NB4 (cell line): ENCODE measurements at regions not wholly inside any gene's neighbourhood (a gene's known extent, or its start where the extent isn't known, plus 50 kb on each side); places are given as distances from the start of the nearest gene placed in this dataset.

Source experiments
- DNase-seq: peaks from one replicate; pipeline ENCODE4 v3.0.0; 2010; ENCODE audit warnings: low read depth
- H3K4me3 ChIP-seq: one replicate; pipeline ENCODE4 v1.5.1; 2011; ENCODE audit warnings: mild to moderate bottlenecking, low read depth, low read length, moderate library complexity
- MYC ChIP-seq: IDR thresholded peaks from 2 replicates; pipeline ENCODE4 v1.6.1; 2011; ENCODE audit warnings: low read depth, low read length
- POLR2A ChIP-seq: IDR thresholded peaks from 2 replicates; pipeline ENCODE4 v1.6.1; 2011; ENCODE audit warnings: mild to moderate bottlenecking; ENCODE audit not compliant: insufficient read length; ENCODE audit errors: extremely low read depth
- TF ChIP-seq, protein P1 (sequence below): IDR thresholded peaks from 2 replicates; pipeline ENCODE4 v1.6.1; 2011; ENCODE audit warnings: low read depth, low read length
- TF ChIP-seq, protein P2 (sequence below): IDR thresholded peaks from one replicate; pipeline ENCODE4 v1.5.1; 2012; ENCODE audit warnings: low read depth, low read length

GRCh38 chr18:76546436-76546835 lies 51.4 kb upstream of the ZNF516 start:
- DNase-seq: no peak
- no peak overlapping the region for H3K4me3 ChIP-seq
- TF ChIP-seq POLR2A (no peak), MYC (no peak)
- TF ChIP-seq, protein P1, sequence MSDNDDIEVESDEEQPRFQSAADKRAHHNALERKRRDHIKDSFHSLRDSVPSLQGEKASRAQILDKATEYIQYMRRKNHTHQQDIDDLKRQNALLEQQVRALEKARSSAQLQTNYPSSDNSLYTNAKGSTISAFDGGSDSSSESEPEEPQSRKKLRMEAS: no peak
- TF ChIP-seq, protein P2, sequence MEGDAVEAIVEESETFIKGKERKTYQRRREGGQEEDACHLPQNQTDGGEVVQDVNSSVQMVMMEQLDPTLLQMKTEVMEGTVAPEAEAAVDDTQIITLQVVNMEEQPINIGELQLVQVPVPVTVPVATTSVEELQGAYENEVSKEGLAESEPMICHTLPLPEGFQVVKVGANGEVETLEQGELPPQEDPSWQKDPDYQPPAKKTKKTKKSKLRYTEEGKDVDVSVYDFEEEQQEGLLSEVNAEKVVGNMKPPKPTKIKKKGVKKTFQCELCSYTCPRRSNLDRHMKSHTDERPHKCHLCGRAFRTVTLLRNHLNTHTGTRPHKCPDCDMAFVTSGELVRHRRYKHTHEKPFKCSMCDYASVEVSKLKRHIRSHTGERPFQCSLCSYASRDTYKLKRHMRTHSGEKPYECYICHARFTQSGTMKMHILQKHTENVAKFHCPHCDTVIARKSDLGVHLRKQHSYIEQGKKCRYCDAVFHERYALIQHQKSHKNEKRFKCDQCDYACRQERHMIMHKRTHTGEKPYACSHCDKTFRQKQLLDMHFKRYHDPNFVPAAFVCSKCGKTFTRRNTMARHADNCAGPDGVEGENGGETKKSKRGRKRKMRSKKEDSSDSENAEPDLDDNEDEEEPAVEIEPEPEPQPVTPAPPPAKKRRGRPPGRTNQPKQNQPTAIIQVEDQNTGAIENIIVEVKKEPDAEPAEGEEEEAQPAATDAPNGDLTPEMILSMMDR: no peak

- no peak overlapping the region for H3K4me3 ChIP-seq
- TF ChIP-seq, protein P1: no peak
- TF ChIP-seq POLR2A (no peak), MYC (no peak)
- TF ChIP-seq, protein P2: no peak
- peak; percentile 42 for DNase-seq
These were observed 51.0 kb upstream of the ZNF516 start for GRCh38 chr18:76546088-76546435.

DNA sequence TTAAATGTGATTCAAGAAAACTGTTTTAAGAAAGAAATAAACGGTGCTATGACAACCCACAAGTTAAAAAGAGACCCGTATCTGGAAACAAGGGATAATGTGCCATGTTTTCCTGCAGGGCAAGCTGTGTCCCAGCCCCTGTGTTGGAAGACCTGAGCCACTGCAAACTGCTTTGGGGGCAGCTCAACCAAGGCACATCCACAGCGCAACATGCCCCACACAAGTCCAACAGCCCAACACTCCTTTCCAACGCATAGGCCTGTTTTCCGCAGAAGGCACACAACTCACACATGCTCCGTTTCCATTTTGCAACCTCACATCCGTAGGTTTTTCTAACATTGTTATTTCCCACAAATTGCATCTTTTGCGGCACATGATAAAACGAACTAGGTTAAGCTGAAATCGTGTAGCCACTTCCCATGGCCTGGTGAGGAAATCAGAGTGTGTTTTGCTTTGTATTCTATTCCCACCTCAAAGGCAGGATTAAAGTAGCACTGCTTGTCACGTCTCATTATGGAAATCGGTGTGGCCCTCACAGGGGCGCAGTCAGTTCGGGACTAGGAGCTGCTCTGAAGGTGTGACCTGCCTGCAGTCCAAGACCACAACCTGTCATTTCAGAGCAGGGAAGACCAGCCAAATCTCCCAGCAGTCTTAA lies 50.5 kb upstream of the ZNF516 start:
- DNase-seq: no peak
- H3K4me3 ChIP-seq: no peak overlapping the region
- no peak for TF ChIP-seq MYC
- TF ChIP-seq, protein P1: no peak
- TF ChIP-seq, protein P2: no peak
- TF ChIP-seq POLR2A: no peak

GRCh38 chr18:76544511-76545345 lies 49.7 kb upstream of the ZNF516 start:
- no peak overlapping the region for H3K4me3 ChIP-seq
- TF ChIP-seq POLR2A: no peak
- TF ChIP-seq, protein P1: no peak
- no peak for TF ChIP-seq MYC
- TF ChIP-seq, protein P2: no peak
- peak; percentile 37 for DNase-seq
